AG04449 (cell line): ENCODE measurements at regions not wholly inside any gene's neighbourhood (a gene's known extent, or its start where the extent isn't known, plus 50 kb on each side); places are given as distances from the start of the nearest gene placed in this dataset.

Experiments used
- CTCF ChIA-PET: fragments of 350-600 bp; formaldehyde crosslinking; extraction: SDS; loops from one replicate; lab custom pipeline; 2021; ENCODE audit warnings: antibody characterized with exemption; lab: Yijun Ruan, JAX
- POLR2A ChIA-PET: fragments of 400-600, 350-600 bp; formaldehyde crosslinking; extraction: SDS; loops from one replicate; lab custom pipeline; 2020; ENCODE audit warnings: antibody characterized with exemption, inconsistent platforms; lab: Yijun Ruan, JAX
- DNase-seq: peaks from one replicate; pipeline ENCODE4 v3.0.0-alpha.2; 2010; ENCODE audit warnings: low read depth, low spot score
- H3K4me3 ChIP-seq: 2 replicates; pipeline ENCODE4 v1.5.1; 2011; ENCODE audit warnings: low read depth, mild to moderate bottlenecking, control low read depth, low read length
- TF ChIP-seq, protein P1 (sequence below): IDR thresholded peaks from one replicate; pipeline ENCODE4 v1.5.1; 2011; ENCODE audit warnings: mild to moderate bottlenecking, moderate library complexity, low read length, control low read depth, inconsistent platforms; ENCODE audit not compliant: insufficient read depth; ENCODE audit errors: missing control alignments

- ChIA-PET POLR2A (no interaction called here), CTCF (no interaction called here)
- DNase-seq: no peak
- TF ChIP-seq, protein P1, sequence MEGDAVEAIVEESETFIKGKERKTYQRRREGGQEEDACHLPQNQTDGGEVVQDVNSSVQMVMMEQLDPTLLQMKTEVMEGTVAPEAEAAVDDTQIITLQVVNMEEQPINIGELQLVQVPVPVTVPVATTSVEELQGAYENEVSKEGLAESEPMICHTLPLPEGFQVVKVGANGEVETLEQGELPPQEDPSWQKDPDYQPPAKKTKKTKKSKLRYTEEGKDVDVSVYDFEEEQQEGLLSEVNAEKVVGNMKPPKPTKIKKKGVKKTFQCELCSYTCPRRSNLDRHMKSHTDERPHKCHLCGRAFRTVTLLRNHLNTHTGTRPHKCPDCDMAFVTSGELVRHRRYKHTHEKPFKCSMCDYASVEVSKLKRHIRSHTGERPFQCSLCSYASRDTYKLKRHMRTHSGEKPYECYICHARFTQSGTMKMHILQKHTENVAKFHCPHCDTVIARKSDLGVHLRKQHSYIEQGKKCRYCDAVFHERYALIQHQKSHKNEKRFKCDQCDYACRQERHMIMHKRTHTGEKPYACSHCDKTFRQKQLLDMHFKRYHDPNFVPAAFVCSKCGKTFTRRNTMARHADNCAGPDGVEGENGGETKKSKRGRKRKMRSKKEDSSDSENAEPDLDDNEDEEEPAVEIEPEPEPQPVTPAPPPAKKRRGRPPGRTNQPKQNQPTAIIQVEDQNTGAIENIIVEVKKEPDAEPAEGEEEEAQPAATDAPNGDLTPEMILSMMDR: no peak
- no peak overlapping the region for H3K4me3 ChIP-seq
Observed at GRCh38 chr12:34336619-34337465, 314.5 kb downstream of the ALG10 start.

DNA sequence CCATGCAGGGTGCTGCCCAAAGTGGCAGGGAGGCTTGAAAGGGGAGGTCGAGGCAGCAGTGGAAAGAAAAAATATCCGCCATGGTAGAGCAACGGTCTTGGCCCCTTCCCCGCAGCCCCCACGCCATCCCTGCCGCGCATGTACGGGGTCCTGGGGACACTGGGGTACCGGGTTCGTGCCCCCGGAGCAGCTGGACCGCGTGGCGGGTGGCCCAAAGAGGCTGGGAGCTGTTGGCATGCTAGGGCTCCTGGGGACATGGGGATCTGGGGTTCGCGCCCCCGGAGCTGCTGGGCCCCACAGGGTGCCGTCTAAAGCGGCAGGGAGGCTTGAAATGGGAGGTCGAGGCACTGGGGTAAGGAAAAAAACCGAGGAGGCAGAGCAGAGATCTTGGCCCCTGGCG, 316.5 kb downstream of the ALG10 start:
- CTCF ChIA-PET: no interaction called here
- no peak for DNase-seq
- POLR2A ChIA-PET: no interaction called here
- no peak overlapping the region for H3K4me3 ChIP-seq
- TF ChIP-seq, protein P1: no peak

DNA sequence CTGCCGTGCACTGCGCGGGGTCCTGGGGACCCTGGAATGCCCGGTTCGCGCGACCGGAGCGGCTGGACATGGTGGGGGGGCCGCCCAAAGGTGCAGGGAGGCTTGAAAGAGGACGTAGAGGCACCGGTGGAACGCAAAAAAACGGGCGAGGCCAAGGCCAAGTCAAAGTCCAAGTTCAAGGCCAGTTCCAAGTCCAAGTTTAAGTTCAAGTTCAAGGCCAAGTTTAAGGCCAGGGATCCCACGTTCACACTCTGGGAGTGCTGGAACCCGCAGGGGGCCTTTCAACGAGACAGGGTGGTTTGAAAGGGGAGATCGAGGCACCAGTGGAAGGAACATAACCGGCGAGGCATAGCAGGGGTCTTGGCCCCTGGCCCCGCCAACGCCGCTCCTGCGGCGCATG, 317.6 kb downstream of the ALG10 start:
- TF ChIP-seq, protein P1: no peak
- ChIA-PET CTCF (no interaction called here), POLR2A (no interaction called here)
- no peak overlapping the region for H3K4me3 ChIP-seq
- no peak for DNase-seq

- CTCF ChIA-PET: no interaction called here
- no peak overlapping the region for H3K4me3 ChIP-seq
- TF ChIP-seq, protein P1: no peak
- POLR2A ChIA-PET: no interaction called here
- DNase-seq: no peak
Observed at GRCh38 chr12:34340534-34341361, 318.5 kb downstream of the ALG10 start.

GRCh38 chr12:34341362-34341733, 319.1 kb downstream of the ALG10 start:
- ChIA-PET CTCF (no interaction called here), POLR2A (no interaction called here)
- DNase-seq: no peak
- TF ChIP-seq, protein P1: no peak
- H3K4me3 ChIP-seq: no peak overlapping the region

DNA sequence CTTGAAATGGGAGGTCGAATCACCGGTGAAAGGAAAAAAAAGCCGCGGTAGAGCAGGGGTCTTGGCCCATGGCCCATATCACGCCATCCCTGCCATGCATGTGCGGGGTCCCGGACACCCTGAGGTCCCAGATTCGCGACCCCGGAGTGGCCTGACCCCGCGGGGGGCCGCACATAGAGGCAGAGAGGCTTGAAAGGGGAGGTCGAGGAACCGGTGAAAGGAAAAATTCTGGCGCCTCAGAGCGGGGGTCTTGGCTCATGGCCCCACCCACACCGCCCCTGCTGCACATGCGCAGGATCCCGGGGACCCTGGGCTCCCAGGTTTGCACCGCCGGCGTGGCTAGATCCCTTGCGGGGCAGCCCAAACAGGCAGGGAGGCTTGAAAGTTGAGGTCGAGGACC, 319.8 kb downstream of the ALG10 start:
- POLR2A ChIA-PET: no interaction called here
- H3K4me3 ChIP-seq: no peak overlapping the region
- CTCF ChIA-PET: no interaction called here
- TF ChIP-seq, protein P1: no peak
- DNase-seq: no peak
